GF-D8 (cell line): ENCODE measurements at regions not wholly inside any gene's neighbourhood (a gene's known extent, or its start where the extent isn't known, plus 50 kb on each side); places are given as distances from the start of the nearest gene placed in this dataset.

Experiments
- DNase-seq: peaks from one replicate; lab custom pipeline; 2025; lab: John Stamatoyannopoulos, UW

DNA sequence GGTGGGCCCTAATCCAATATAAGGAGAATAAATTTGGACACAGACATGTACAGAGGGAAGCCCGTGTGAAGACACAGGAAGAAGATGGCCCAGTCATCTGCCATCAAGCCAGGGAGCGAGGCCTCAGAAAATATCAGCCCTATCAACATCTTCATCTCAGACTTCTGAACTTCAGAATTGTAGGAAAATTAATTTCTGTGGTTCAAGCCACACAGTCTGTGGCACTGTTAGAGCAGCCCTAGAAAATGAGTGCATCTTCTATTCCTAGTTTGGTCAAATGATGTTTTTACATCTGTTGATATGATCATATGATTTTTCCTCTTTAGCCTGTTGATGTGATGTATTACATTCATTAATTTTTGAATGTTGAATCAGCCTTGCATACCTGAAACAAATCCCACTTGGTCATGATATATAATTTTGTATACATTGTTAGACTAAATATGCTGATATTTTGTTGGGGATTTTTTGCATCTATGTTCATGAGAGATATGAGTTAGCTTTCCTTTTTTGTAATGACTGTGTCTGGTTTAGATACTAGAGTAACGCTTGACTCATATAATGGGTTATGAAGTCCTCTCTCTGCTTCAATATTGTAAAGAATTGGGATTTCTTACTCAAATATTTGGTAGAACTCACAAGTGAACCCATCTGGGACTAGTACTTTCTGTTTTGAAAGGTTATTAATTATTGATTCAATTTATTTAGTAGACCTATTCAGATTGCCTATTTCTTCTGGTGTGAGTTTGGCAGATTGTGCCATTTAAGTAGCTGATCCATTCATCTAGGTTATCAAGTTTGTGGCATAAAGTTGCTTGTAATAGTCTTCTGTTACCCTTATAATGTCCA lies 451.4 kb downstream of the EIPR1 start:
- no peak for DNase-seq

DNA sequence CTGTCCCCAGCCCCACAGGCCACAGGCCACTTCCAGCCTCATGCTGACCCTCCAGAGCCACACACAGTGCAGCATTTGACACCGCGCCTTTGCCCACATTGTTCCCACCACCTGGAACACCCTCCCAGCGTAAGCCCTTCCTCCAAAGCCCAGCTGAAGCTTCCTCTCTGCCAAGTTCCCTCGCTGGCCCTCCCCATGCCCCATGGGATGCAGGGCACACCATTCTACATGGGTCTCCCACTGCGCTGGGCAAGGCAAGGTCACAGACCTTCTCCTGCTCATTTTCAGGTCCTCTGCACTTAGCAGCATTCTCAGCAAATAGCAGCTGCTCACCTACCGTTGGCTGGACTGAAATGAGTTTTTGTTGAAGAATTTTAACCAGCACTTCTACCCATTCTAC lies 455.5 kb downstream of the EIPR1 start:
- DNase-seq: no peak

DNA sequence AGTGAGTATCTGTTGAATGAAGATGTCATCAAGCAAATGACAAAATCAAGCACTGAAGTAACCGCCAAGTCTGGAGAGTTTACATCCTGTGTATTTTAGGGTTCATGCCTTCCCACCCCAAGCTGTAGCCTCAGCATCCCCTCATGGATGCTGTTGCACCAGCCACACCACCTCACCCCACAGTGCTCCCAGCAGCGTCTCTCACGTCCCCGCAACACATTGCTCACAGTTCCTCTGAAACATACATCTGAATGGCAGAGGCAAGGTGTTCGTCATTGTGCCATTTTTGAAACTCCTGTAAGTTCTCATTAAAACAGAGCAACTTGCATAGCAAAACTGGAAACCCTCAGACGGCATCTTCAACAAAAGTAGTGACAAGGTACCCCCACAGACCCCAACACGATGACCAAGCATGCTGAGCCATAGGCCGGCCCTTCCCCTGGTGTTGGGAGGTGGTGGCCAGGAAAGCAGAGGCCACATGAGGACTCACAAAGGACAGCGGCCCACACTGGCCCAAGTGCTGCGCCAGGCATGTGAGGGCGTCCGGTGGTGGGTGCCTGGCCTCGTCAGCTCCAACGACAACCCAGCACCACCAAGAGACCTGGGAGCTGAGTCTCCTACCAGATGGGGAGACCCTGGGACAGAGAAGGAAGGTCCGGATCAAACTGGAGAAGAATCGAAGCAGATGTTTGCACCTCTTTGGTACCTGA lies 456.5 kb downstream of the EIPR1 start:
- DNase-seq: no peak

DNA sequence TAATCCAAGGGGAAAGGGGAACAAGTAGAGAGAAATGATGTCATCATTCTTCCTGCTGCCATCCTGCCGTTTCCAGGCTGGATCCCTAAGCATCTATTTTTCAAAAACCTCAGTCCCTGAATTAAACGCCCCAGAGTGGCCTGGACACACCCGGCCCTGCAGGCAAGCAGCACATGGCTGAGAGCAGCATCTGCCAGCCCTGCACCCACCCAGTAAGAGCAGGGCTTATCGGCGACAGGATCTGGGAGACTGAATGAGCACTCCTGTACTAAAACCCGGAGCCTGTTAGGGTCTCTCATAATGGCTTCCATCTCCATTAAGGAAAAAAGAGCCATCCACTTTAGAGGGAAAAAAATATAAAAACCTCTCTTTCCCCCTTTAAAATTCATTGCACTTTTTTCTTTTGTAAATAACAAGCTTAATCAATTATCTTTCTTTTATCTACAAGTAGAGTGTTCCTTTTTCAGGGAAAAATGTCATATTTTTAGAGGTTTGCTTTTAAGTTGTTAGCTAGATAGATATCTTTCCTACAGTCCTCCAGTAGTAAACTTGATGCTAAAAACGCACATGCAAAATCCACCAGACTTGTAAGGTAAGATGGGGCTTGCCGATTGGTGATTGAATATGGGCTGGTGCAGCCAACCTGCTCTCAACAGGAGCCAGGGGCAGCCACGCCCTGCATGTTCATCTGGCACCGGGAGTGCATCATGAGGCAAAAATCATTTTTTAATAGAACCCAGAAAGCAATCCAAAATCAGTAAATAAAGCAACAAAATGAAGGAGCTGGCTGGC lies 457.8 kb downstream of the EIPR1 start:
- DNase-seq: no peak

DNA sequence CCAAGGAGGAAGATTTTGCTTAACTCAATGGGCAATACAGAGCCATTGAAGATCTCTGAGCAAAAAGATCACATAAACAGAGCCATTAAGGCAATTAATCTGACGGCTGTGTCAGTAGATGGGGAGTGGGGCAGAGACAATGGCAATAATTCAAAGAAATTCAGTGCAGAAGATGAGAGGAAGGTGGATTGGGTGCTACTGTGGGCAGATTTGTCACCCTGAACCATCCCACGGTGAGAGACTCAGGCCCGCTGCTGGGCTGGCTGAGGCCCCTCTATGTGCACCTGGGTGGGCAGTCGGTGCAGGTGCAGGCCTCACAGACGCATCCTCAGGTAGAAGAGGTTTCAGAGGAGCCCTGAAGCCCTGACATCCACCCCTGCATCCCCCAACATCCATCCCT lies 458.6 kb downstream of the EIPR1 start:
- no peak for DNase-seq

DNA sequence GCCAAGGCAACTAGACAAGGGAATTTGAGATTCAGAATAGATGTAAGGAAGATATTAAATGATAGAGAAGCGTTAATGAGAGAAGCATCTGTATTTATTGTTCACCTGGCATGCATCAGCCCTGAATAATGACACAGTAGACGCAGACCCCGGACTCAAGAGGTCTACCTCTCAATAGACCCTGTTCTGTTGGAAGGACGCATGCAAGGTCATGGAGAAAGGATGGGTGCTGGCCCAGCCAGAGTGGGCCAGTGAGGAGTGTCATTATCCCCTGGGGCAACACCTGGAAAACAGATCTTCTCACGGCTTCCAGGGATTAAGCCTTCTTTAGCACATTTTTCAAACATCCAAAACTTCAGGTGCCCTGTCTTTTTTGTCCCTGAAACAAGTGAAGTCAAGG lies 461.0 kb downstream of the EIPR1 start:
- no peak for DNase-seq

DNA sequence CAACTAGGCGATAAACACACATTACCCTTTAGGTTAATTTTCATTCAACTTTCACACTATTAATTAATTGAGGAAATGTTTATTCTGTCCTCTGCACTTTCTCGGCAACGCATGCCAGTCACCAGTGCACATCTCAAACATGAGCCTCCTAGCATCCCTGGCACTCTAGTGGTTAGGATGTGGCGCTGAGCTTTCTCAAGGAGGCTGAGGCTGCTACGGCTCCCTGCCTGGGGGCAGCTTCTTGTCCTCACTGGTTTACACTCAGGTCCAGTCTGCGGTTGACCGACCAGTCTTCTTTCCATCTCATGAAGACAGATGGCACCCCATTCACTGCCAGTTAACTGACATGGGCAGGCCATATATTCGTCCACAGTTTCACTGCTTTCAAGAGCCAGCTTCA lies 463.4 kb downstream of the EIPR1 start:
- DNase-seq: no peak

DNA sequence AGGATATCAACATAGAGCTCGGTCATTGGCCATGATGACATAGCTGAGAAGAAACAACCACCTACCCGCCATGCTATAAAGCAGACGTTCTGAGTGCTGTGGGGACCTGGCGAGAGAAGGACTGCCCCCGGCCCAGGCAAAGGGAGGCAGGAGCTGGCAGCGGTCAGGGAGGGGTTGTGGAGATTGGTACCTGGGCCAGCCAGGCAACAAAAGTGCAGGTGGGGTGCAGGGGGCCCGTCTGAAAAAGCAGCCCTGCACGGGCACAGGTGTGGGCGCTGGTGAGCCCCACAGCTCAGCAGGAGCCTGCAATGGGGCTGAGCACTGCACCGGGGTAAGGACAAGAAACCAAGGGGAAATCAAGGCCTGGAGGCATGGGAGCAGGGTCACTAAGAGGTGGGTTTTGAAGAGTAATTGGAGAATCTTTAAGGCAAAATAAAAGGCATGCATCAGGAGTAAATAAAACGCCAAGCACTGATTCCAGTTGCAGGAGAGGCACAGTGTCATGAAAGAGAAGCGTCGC lies 464.0 kb downstream of the EIPR1 start:
- no peak for DNase-seq

DNA sequence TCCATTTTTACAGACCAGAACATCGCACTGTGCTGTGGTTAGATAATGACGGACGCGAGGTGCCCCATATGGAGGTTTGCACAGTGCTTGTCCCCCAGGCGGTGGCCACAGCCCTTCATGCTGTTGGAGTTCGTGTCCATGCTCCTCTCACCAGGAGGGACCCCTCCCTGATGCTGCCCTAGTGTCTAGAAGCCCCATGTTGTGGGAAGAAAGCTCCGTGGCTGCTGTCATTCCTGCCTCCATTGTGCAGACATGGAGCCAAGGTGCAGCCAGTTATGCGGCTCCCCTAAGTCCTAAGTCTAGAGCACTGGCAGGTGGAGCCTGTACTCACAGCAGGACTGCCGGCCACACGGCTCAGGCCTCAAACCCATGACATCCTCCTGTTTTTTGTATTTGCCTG lies 464.9 kb downstream of the EIPR1 start:
- no peak for DNase-seq

DNA sequence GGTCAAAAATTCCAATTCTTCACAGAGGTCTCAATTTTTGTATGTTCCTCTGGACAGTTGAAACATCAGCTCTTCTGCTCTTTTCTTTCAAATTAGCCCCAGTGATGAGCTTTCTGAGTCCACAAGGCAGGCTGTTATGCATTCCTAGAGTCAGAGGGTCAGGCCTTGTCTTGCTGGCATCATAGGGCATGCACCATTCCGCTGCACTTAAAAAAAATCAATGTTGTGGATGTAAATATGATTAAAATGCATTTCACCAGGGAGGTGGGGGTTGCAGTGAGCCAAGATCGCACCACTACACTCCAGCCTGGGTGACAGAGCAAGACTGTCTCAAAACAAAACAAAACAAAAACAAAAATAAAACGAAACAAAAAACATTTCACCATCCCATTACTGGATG lies 465.3 kb downstream of the EIPR1 start:
- no peak for DNase-seq

DNA sequence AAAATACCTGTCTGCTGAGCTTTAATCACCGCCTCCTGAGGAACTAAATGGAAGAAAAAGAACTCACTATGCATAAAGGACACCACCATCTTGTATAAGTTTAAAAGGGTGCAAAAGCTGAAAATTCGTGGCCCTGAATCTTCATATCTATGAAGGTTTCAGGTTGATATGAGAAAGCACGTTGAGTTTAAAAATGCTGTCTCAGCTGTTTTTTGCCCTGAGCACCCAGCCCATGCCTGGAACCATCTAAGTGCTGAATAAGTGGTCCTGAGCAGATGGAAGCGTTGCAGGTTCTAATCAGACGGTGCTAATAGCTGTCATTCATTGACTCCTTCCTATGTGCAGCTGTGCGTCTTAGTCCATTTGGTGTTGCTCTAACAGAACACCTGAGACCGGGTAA lies 467.4 kb downstream of the EIPR1 start:
- DNase-seq: no peak

DNA sequence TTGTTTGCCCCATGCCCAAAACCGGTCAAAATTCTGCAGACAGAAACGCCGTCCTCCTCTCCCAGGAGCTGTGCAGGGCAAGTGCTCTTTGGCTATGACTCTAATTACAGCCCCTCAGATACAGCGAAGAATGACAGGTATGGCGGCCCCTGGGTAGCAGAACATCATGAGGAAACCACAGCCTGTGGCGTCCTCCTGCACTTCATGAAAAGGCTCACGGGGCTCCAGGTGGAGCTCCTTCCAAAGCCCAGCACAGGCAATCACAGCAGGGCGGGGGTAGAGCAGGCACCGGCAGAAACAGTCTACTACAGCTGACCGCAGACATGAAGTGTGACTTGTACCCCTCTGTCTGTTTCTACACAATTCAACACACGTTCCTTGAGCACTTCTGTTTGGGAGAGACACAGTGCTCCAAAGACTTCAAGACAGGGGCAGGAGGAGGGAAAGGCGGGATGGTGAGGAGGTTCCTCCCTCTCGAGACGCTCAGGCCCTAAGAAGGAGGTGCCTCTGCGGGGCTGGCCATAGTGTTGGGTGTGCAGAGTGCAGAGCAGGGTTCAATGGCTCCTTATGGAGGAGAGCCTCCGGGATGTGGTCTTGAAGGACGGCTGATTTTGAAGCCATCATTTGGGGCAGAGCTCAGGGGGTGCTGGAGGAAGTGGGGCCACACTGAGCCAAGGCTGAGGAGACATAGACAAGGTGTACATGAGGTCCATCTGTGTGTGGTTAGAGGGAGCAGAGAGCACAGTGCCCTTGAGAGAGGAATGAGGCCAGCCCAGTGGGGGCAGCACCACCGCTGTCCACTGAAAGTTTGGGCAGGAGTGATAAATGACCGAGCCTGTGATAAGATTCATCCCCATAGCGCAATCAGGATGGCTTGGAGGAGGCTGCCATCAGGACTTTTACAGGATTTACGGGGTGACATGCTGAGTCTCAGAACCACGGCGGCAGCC lies 468.3 kb downstream of the EIPR1 start:
- DNase-seq: no peak

DNA sequence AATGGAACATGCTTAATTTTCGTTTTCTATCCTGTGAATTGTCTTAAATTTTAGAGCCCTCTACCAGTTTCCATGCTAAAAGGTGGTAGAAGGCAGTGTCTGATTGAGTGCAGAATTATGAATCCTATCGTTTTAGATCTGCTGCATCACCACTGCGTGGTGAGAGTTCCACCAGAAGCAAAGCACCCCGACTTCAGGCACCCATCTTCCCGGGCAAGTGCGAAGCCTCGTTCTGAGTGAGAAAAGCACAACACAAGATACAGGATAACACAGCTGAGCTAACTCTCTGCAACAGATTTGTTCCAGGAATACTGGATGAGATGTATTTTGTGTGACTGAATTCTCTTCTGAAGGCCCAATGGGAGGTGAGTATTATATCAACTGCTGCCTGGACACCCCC lies 471.5 kb downstream of the EIPR1 start:
- no peak for DNase-seq

DNA sequence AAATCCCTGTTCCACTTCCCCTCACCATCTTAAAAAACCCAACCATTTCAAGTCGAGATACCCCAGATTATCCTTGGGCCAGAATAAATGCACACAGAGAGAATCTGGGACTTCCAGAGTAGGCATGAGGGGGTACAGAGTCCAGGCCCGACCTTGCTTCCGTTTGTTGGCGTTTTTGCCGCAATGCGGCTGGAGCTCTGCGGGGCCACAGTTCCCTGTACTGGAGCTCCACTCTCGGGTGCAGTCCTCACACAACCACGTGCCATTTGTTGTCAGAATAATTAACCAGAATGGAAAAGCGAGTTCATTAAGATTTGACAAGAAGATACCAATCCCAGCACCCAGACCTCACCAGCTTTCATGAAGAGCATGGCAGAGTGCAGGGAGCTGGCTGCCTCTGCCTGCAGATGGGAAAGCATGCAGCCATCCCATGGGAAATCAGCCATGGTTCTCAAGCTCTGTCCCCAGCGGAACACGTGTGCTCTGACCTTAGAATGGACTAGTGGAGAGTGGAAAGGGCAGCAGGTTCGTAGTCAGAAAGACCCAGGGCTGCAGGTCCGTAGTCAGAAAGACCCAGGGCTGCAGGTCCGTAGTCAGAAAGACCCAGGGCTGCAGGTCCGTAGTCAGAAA lies 472.8 kb downstream of the EIPR1 start:
- no peak for DNase-seq

DNA sequence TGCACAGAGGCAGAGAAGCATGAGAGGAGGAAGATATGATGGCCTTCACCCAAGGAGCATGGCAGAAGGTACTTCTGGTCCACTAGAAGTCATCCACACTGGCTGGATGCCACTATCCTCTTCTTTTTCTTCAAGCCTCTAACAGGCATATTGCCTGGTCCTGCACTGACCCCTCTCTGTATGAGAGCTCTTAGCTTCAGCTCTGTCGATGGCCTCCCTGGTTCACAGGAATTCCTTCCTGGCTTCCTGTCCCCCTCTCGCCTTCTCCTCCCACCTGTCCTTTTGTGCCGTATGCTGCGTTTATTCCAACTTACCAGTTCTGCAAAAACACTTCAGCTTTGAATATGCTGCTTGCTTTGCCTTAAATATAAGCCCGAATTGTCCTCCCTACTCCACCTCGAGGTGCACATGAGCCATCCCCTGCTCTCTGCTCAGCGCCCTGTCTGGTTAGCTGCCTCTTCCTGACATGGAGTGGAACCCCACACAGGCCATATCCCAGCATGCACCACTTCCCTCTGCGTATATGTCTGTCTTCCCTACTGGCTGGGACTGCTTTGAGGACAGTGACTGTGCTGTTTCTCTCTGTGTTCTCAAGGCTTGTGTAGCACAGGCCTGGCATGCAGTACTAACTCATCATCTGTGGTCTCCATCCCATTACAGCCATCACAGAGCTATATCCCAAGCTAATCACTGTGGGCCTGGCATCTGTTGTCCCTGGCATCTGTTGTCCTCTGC lies 474.9 kb downstream of the EIPR1 start:
- DNase-seq: no peak

DNA sequence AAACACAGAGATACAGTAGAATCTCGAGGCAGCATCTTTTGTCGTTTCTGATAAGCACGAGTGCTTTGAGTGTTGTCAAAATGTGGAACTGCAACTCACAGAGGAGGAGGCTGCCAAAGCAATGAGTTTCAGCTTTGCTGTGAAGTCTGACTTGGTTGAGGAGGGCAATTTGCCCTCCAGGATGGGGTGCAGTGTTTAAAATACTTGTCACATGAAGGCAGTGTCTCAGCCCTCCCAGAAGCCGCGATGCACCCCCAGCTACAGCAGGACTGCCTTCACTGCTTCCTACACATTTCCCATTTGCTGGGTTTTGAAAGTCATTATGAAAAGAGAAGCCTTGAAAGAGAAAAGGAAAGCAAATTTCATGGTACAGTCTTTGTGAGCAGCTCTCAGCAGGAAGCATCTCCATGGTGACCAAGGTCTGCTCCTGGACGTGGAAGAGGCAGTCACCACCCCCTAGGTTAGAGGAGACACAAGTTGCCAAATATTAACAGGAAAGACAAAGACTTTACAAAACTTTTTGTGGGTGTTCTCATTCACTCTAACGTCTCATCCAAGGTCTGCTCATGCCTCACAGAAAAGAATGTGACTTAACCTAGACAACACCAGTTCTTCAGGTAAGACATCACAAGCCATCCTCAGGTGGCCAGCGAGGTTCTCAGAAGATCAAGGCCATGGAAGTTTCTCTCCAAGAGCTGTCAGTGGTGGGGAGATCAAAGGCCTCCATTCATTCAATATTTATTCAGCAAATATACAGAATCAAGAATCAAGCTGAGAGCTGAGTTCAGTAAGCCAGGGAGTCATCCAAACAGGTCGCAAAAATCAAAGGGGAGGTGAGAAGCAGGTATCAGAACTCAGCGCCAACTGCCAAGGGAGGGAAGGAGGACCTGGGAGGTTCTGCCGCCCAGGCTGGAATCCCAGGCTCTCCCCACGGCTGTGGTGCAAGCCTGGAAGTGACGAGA lies 476.0 kb downstream of the EIPR1 start:
- DNase-seq: no peak

DNA sequence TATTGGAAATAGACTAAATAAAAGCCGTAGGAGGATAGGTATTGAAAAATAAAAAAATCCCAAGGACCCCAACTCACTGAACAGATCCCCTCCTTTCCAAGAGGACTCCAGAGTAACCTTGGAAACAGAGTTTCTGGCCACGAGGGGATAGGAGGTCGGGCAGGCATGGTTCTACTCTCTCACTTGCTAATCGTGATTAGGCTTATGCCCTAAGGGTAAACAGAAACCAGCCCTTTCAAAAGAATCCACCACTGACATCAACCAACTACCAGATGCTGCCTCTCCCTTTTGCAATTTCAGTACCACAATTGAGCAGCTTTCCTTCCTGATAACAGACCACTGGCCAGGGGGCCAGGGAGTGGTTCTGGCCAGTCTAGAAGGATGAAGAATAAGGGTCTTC lies 477.8 kb downstream of the EIPR1 start:
- no peak for DNase-seq

DNA sequence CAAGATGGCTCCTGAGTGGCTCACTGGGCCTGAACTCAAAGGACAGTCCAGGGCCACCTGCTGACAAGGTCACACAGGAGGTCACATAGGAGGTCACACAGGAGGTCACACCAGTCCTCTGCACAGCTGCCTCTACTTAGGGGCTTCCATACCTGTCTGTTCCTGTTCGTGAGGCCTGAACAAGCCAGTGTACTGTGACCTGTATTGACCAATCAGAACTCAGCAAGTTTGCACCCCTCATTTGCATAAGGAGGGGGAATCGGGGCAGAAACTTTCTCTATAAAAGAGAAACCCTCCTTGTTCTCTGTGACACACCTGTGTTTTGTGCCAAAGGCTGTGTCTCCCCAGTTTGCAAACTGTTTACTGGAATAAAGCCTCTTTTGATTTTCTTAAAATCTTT lies 478.9 kb downstream of the EIPR1 start:
- DNase-seq: no peak

DNA sequence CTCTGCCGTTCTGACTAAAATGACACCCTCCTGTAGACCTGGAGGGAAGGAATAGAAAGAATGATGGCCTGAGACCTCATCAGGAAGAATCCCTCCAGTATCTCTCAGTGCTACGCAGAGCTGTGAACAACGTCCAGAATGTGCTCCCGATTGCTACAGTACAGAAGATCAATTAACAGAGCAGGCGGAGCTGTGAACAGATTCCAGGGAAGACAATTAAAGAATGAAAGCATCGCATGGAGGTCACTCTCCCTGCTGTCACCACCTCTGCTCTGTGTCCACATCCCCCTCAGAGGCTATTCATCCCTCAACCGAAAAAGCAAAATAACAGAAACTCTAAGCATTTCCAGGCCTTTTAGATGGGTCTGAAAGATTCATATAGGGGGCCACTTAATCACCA lies 481.0 kb downstream of the EIPR1 start:
- no peak for DNase-seq
